TTC549 (cell line): ENCODE measurements at regions not wholly inside any gene's neighbourhood (a gene's known extent, or its start where the extent isn't known, plus 50 kb on each side); places are given as distances from the start of the nearest gene placed in this dataset.

ENCODE experiments used
- FAIRE-seq: peaks from 2 replicates; lab custom pipeline; 2012; peaks lifted over from hg19 to GRCh38; lab: Jason Lieb, UNC

DNA sequence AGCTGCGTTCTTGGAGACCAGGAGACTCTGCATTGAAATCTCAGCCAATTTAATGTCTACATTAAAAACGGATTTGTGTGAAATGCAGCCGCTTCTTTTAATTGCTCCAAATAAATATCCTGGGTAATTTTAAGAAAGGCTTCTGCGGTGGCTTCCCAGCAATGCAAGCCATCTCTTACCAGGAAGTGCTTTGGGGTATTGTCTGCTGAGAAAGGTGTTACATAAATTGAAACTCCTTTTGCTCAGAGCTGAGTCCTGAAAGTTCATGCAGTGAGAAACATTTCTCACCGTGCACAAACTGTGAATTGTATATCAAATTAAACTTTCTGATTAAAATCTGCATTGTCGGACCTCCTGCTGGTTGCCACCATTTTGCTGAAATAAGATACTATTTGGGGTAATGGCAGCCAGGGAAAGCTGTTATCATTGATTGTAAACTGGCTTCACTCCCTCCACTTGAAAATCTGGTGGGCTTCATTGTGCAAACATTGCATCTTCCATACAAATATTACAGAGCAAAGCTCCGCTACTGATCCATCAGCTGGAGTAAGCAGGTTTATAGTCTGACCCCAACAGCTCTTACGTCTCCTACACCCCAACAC lies 59.5 kb downstream of the ZIC5 start:
- FAIRE-seq: no peak

DNA sequence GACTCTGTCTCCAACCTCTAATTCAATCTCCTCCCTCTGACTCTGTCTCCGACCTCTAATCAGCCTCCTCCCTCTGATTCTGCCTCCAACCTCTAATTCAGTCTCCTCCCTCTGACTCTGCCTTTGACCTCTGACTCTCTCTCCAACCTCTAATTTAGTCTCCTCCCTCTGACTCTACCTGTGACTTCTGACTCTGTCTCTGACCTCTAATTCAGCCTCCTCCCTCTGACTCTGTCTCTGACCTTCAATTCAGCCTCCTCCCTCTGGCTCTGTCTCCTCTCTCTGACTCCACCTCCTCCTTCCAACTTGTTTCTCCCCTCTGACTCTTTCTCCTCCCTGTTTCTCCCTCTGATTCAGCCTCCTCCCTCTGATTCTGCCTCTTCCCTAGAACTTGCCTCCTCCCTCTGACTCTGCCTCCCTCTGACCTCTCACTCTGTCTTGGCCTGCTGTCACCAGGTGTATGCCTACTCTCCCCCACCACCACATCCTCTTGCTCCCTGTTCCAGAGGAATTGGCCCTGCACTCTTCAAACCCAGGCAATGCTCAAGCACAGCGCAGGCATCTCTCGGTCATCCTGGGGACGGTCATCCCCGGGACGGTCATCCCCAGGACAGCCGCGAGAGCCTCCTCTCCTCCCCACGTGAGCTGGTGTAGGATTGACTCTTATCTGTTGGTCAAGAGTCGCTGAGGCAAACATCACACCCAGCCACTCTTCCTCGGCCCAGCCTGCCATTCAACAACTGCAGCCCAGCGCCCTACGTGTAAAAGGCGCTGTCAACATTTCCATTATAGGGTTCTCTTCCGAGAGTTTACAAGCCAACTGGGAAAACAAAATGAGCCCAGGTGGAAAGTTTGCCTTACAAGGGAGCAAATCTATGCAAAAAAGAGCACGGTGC lies 60.2 kb downstream of the ZIC5 start:
- FAIRE-seq: no peak

DNA sequence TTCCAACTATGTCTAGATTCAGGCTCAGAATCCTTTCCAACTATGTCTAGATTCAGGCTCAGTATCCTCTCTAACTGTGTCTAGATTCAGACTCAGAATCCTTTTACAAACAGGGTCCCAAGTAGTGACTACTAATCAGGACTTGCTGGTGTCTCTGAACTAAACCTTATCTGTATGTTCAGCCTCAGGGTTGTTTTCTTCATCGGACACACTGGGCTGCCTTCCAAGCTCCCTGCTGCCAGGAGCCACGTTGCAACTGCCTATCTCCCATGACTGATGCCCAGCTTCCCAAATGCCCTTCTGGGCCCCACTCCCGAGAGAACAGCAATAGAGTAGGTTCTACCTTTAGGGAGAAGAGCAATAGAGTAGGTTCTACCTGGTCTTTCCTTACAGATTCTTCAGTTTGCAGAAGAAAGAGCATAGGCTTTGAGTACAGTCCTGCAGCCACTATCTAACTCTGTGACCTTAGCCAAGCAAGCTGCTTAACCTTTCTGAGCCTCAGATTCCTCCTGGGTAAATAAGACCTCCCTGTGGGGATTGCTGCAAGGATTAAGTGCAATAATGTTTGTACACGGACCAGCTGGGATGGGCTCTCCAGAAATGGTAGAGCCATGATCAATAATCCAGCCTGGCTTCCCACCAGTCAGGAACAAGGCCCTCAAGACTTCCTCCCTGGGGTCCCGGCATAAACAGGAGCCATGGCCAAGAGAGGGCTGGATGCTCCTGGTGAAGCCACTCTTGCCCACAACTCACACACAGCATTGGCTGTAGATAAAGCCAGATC lies 61.5 kb downstream of the ZIC5 start:
- no peak for FAIRE-seq

- FAIRE-seq: no peak
These were observed 62.3 kb downstream of the ZIC5 start for GRCh38 chr13:99909097-99909835.

GRCh38 chr13:99908140-99908803 lies 63.3 kb downstream of the ZIC5 start:
- no peak for FAIRE-seq

- FAIRE-seq: no peak
These were observed 63.9 kb downstream of the ZIC5 start for GRCh38 chr13:99907627-99908026.

DNA sequence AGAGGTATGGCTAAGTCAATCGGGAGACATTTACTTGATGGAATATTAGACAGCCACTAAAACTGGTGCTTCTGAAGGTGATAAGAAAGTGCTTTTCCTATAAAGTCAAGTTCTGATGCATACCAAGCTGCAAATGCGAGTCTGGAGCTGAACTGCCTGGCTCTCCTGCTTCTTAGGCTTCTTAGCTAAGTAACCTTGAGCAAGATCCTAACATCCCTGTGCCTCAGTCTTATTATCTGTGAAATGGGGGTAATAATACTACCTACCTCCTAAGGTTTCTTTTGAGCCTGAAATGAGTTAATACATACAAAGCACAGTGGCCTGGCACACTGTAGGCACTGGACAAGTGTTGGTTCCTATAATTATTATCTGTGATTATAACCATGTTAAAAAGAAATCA lies 64.5 kb downstream of the ZIC5 start:
- FAIRE-seq: no peak

DNA sequence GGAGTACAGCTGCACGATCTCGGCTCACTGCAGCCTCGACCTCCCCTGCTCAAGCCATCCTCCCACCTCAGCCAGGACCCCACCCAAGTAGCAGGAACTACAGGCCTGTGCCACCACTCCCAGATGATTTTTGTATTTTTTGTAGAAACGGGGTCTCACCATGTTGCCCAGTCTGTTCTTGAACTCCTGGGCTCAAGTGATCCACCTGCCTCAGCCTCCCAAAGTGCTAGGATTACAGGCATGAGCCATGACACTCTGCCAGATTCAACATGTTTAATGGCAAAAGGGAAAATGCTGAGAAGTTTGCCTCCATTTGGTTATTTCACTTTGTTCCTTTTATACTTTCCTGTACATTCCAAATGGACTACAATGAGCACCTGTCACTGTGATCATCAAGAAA lies 65.8 kb downstream of the ZIC5 start:
- no peak for FAIRE-seq

GRCh38 chr13:99905224-99905623 lies 66.3 kb downstream of the ZIC5 start:
- FAIRE-seq: no peak

DNA sequence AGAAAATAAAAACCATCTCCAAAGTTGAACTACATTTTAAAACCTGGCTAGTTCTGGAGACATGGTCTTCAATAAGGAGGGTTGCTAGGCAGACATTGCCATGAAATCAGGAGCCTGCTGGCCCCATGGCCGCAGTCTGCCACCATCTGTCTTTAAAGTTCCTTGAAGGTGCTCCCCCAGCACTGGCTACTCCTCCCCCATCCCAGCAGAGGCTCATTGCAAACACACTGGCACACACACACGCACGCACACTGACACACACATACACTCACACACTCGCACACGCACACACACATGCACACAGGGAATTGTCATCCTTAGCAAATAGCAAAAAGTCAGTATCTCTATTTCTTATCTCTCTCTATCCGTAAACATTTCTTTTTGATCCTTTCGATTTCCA lies 68.4 kb downstream of the ZIC5 start:
- no peak for FAIRE-seq

DNA sequence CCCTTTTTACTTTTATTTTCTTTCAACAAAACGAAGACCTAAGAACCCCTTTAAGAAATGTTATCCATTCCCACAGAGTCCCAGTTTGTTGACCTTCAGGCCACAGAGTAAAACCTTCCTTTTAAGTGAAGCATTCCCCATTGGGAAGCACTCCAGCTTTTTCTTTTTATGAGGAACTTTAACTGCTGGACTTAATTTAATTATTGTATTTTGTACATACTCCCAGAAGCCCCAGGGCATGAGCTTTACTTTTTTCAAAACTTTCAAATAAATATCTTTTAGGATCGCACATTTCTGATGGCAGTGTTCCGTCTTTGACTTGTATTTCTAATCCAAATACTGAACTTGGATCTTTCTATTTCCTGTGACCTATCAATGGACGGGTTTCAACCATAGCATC lies 68.9 kb downstream of the ZIC5 start:
- no peak for FAIRE-seq

- FAIRE-seq: no peak
These were observed 70.6 kb downstream of the ZIC5 start for GRCh38 chr13:99900960-99901359.

DNA sequence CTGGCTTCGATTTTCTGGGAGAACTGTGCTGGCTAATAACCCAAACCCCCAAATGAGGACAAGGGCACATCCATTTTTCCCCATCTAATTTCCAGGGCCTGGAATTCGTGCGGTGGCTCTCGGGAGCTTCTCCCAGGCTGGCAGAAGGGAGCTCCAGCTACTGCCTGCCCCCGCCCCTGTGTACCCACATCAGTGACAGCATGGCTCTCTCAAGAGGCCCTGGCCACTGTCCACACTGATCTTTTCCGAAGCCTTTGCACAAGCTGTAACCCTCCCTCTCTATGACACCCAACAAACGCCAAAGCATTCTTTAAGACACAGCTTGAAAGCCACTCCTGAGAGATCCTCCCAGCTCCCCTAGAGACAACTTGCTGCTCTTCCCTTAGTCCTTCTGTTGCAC lies 73.1 kb downstream of the ZIC5 start:
- no peak for FAIRE-seq

- no peak for FAIRE-seq
These were observed 74.5 kb downstream of the ZIC5 start for GRCh38 chr13:99897076-99897440.

DNA sequence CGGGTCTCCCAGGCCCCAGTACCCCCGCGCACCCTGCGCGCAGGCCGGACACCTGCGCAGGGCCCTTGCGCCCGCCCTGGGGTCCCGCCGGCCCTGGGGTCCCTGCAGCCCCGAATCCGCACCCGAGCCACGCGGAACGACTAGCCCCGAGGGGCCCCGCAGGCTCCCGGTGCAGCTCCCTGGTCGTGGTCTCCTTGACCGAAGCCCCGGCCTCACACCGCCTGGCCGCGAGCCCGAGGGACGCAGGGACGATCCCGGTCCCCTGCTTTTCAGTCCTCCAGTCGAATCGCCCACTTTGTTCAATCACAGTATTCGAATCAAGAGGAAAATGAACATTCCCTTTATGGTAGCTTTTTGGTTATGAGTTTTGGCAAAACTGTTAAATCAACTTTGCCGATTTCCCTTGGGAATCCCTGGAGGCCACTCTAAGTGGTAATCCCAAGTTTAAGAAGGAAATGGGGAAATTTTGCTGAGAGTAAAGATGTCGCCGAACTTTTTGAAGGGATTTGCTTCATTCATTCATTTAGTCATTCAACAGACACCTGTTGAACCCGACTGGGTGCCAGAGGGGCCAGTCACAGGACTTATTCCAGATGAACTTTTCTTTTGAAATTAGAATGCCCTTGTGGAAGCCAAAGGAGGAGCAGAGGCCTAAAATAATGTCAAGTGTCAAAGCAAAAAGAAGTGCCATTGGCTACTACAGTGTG lies 75.0 kb downstream of the ZIC5 start:
- no peak for FAIRE-seq

- FAIRE-seq: no peak
These were observed 75.9 kb downstream of the ZIC5 start for GRCh38 chr13:99895444-99896368.

GRCh38 chr13:99894840-99895443 lies 76.6 kb downstream of the ZIC5 start:
- FAIRE-seq: no peak

- no peak for FAIRE-seq
These were observed 77.3 kb downstream of the ZIC5 start for GRCh38 chr13:99894105-99894839.

DNA sequence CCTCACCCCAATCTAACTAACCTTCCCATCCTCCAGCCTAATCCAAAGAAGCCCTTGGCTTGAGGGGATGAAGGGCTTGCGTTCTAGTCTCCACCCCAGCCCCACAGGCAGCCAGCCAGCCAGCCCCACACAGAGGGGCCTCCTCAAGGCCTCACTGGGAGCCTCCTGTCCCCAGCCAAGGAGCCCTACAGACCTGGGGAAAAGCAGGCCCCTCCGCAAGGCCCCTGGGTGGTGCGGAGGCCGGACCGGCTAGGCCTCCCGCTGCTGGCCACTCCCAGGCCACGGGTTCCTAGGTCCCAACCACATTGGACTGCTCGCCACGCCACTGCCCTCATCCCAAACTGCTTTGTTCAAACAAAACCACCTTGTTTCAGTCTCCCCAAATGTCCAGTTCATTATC lies 78.0 kb downstream of the ZIC5 start:
- no peak for FAIRE-seq
